GM18498 (cell line): ENCODE measurements at regions not wholly inside any gene's neighbourhood (a gene's known extent, or its start where the extent isn't known, plus 50 kb on each side); places are given as distances from the start of the nearest gene placed in this dataset.
"Not testable (repeated sequence)": the region's sequence is repeated elsewhere in the genome, so short reads cannot be mapped to it uniquely, and the experiment has no call there.

Source experiments
- ATAC-seq: cut with Tn5 transposase; IDR thresholded peaks from one replicate; pipeline ENCODE4 v1.9.1; 2021; ENCODE audit warnings: mild to moderate bottlenecking, moderate library complexity; ENCODE audit not compliant: unreplicated experiment

DNA sequence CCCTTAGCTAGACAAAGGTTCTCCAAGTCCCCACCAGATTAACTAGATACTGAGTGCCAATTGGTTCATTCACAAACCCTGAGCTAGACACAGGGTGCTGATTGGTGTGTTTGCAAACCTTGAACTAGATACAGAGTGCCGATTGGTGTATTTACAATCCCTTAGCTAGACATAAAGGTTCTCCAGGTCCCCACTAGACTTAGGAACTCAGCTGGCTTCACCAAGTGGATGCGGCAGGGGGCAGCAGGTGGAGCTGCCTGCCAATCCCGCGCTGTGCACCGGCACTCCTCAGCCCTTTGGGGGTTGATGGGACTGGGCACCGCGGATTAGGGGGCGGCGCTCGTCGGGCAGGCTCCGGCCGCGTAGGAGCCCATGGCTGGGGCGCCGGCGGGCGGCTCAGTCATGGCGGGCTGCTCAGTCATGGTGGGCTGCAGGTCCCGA, 157.6 kb downstream of the KLRB1 start:
- ATAC-seq = not testable (repeated sequence)

DNA sequence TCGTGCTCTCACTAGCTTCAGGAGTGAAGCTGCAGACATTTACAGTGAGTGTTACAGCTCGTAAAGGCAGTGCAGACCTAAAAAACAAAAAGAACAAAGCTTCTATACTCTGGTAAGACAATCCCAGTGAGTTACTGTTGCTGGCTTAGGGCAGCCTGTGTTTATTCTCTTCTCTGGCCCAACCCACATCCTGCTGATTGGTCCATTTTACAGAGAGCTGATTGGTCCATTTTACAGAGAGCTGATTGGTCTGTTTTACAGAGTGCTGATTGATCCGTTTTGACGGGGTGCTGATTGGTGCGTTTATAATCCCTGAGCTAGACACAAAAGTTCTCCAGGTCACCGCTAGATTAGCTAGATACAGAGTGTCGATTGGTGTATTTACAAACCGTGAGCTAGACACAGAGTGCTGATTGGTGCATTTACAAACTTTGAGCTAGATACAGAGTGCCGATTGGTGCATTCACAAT, 158.0 kb downstream of the KLRB1 start:
- not testable (repeated sequence) for ATAC-seq

DNA sequence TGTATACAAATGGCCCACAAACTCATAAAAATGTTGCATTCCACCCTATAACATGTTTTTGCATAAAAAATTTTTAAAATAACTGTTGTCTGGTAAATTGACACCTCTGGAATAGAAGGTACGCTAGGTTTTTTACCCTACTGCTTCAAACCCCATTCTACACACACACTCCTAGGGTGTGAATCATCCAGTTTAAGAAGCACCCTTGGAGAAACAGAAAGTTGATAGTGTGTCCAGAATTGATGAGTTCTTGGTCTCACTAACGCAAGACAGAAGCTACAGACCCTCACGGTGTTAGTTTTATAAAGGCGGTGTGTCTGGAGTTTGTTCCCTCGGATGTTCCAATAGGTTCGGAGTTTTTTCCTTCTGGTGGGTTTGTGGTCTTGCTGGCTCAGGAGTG, 158.5 kb downstream of the KLRB1 start:
- no peak for ATAC-seq

GRCh38 chr12:9448648-9449047, 159.1 kb downstream of the KLRB1 start:
- not testable (repeated sequence) for ATAC-seq

DNA sequence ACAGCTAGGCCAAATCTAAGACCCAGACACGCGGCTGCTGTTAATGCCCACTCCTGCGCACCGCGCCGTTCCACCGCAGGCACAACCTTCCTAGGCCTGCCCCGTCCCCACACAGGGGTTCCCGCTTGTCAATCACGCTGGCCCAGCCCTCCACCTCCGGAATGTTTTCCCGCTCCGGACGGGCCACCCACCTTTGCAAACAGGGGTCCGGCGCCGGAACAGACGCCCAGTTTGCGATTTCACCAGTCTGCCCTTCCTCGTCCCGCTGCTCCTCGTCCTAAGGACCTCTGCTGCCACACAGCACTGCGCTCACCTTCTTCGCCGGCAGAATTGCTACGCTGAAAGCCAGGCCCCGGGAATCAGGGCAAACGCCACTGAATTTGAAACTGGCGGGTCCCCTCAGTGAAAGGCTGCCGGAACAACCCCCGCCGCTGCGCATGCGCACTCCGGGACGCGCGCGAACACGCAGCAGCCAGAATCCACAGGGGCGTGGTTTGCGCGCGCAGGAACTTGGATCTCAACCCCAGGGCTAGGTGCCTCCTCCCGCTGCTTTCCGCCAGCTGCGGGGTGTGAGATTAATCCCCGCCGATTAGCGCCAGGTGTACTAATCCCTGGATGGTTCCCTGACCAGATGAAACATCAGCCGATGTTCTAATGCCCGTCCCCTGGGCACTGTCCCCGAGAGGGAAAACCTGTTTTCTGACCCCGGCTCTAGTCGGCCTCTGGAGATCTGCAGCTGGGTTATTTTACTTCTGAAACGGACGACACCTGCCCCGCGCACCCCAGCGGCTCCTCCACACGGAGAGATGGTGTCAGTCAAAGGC, 159.7 kb downstream of the KLRB1 start:
- peak; percentile 73 for ATAC-seq

DNA sequence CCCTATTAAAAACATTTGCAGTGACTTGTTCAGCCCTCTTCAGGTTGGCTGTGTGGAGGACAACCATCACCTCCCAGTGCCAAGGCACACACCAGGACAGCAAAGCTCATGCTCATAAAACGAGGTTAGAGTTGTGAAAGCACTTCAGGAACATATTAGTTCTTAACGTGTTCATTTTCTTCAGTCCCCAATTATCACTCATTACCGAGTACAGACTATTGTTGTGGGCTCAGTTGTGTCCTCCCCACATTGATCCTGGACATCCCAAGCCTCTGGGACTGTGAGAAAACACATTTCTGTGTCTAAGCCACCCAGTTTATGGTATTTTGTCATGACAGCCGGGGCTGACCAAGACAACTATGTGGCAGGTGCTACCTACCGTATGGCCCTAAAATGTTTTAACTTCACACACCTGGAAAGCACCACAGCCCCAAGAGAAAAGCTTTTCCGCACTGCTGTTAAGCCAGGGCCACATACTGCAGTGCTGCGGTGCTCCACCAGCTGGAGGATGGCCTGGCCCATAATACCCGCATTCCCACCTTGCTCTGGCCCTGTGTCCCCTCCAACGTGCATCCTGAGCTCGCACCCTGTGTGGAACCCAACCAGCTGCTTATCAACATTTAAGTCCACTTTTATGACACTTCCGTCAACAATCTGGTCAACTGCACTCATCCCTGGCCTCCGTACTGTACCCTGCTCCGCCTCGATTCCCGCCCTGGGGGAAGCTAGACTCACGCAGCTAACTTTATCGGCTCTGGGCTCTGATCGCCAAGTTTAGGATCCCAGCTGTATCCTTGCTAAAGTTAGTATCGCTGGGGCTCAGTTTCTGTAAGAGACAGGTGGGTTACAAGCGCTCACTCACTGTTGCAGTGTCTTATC, 160.6 kb downstream of the KLRB1 start:
- ATAC-seq = peak; percentile 30

DNA sequence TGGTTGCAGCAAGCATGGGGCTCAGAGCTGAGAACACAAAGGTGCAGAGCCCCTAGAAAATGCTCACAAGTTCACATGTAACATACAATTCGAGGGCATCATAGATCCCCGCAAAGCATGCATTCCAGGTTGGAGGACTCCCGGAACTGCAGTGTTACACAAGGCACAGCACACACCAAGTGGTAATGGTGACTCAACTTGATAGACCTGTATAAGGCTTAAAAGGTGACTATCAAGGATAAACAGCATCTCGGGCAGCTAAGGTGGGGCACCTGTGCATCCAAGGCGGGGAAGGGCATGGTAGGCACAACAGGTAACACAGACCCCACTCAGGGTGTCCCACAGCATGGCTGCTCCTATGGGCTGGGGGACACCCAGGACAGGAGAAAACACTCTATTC, 167.3 kb downstream of the KLRB1 start:
- ATAC-seq = not testable (repeated sequence)

DNA sequence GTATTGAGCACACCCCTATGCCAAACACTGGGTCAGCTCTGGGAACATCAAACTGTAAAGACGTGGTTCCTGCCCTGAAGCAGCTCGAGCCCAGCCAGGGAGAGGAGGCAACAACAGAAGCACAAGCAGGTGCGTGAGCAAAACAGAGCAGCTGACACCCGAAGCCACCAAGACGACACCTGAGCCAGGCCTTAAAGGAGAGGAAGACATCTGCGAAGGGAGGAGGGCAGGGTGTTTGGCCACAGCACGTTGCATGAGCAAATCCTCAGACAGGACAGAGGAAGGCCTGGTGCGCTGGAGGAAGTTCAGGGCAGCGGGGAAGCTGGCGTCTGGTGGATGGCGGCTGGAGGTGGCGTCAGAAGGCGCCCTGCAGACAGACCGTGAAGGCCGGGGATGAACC, 172.0 kb downstream of the KLRB1 start:
- not testable (repeated sequence) for ATAC-seq

GRCh38 chr12:9430385-9430784, 177.3 kb downstream of the KLRB1 start:
- ATAC-seq = not testable (repeated sequence)

- not testable (repeated sequence) for ATAC-seq
These were observed 178.9 kb downstream of the KLRB1 start for GRCh38 chr12:9428856-9429255.

DNA sequence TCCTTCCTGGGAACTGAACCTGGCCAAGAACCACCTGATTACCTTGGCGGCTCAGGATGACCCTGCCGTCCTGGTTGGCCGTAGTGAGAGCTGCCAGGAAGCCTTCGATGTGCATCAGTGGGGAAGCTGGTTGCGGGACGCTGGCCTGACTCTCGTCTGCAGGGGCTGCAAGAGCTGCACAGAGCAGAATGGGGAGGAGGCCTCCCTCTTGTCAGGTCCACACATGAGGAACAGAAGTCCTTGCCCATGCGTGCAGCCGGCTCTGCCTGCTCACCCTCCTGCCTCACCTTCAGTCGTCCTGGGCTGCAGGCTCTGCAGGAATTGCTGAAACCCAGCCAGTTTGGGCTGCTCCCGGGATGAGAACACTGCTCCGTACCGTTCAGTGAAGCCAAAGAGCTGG, 182.3 kb downstream of the KLRB1 start:
- not testable (repeated sequence) for ATAC-seq

- not testable (repeated sequence) for ATAC-seq
These were observed 183.5 kb downstream of the KLRB1 start for GRCh38 chr12:9424175-9424740.

DNA sequence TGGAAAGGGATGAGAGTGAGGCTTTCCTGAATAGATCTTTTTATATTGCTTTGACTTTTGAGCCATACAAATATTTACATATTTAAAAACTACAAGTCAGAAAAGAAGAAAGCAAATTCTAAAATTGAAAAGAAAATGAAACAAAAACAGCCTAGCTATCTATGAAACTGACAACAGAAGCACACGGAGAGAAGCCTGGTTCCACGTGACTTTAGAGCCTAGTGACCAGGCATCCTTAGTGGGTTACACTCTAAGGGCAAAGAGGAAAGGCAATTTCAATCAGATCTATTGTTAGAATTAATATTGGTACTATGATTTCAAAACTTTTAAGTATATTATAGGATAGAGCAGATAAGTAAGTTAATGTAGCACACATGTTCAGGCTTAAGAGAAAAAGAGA, 185.0 kb downstream of the KLRB1 start:
- ATAC-seq = peak; percentile 79

DNA sequence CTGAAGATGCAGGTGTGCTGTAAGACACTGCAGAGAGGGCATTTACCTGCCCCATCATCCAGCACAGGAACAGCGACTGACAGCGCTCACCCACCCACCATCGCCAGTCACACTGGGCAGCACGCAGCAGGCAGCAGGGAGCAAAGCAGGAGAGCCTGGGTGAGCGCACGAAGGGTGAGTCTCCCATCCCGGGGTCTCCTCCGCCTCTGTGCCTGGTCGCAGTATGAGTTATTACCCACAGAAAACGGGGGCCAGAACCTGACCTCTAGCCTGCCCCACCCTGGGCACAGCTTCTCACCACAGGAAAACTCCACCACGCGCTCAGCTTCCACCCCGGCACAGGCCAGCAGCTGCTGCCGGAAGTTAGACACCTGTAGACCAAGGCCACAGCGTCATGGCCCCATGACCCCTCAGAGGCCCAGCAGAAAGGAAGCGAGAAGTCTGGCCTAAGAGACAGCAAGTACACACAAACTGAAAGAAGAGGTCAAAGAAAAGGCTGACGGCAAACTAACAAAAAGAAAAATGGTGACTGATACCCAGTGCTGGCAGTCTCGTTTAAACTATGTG, 186.1 kb downstream of the KLRB1 start:
- not testable (repeated sequence) for ATAC-seq

DNA sequence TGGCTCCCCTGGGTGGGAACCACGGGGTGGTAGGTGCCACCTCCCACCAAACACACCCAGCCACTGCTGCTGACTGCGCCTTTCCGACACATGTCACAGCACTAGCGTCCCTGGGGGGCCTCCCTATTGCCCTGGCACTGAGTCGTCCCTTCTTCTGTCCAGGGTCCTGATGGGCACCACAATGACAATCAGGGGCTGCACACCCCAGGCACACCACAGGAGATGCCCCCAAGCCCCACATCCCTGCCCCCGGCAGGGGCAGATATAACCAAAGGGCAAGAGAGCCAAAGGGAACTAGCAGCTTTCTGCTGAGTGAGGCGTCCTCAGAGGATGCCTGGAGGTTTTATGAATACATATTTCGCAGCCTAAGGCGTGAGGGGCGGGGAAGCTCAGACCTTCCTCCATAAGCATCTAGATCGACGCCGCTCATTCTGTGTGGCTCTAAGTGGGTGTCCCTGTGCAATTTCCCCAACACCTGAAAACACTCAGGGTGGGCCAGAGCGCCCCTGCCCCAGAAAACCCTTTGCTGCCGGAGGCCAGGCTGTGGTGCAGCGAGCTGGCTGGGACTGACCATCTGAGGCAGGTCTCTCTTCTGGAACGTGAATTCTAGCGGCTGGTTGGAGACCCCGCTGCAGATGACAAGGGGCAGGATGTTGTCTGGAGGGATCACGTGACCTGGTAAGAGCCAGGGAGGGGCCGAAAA, 186.7 kb downstream of the KLRB1 start:
- ATAC-seq = not testable (repeated sequence)

DNA sequence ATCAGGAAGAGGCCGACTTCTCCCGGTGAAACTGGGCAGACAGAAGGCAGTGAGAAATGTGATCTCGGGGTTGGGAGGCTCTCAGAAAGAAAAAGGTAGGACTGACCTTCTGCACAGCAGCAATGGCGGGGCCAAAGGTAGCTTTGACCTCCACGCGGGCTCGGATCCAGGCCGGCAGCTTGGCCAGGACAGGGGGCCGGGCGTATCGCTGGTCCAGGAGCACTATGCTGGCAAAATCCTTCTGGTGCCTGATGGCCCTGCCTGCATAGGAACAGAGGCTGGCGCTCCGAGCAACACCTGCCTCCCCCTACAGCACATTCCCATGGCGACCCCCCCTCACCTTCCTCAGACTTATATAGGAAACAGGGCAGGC, 189.1 kb downstream of the KLRB1 start:
- not testable (repeated sequence) for ATAC-seq

- ATAC-seq = not testable (repeated sequence)
These were observed 189.6 kb downstream of the KLRB1 start for GRCh38 chr12:9417947-9418668.

GRCh38 chr12:9417341-9417740, 190.4 kb downstream of the KLRB1 start:
- ATAC-seq = not testable (repeated sequence)

DNA sequence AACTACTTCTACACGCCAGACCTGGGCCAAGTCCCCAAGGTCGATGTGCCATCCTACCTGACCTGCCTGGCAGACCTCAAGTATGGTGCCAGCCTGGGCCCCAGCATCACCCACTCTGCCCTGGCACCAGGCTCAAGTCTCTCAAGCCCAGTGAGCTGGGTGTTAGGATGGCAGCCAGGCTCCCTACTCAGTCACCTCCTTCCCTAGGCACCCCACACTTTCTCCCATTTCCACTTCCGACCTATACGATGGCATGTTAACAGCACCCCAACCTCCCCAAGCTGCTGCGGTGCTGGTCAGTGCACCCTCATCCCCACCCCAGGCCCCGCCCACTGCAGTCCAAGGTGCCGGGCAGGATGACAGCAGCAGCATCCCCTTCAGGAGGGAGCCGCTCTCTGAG, 191.4 kb downstream of the KLRB1 start:
- not testable (repeated sequence) for ATAC-seq

GRCh38 chr12:9415898-9416297, 191.8 kb downstream of the KLRB1 start:
- ATAC-seq = not testable (repeated sequence)
